Neural progenitor cell (in vitro differentiated cells): ENCODE measurements at regions not wholly inside any gene's neighbourhood (a gene's known extent, or its start where the extent isn't known, plus 50 kb on each side); places are given as distances from the start of the nearest gene placed in this dataset.

Experiments used
- CTCF ChIP-seq: fragments of 200-600 bp; sonication (generic); IDR thresholded peaks from 2 replicates; pipeline ENCODE4 v1.5.1; 2017; ENCODE audit warnings: antibody characterized with exemption, mild to moderate bottlenecking
- EZH2 ChIP-seq: fragments of 200-600 bp; sonication (generic); IDR thresholded peaks from 2 replicates; pipeline ENCODE4 v1.6.1; 2017; ENCODE audit warnings: antibody characterized with exemption, mild to moderate bottlenecking, moderate library complexity
- EZH2phosphoT487 ChIP-seq: fragments of 200-600 bp; sonication (generic); IDR thresholded peaks from 2 replicates; pipeline ENCODE4 v1.6.1; 2017; ENCODE audit warnings: antibody characterized with exemption

GRCh38 chr3:144029769-144030168, 58.1 kb downstream of the DIPK2A start:
- TF ChIP-seq CTCF (no peak), EZH2phosphoT487 (no peak), EZH2 (no peak)
